K562 (cell line): ENCODE measurements at regions not wholly inside any gene's neighbourhood (a gene's known extent, or its start where the extent isn't known, plus 50 kb on each side); places are given as distances from the start of the nearest gene placed in this dataset.

Experiments
- ATAC-seq: fragments of 200-7000 bp; cut with Tn5 transposase; 3 replicates; pipeline ENCODE4 v1.9.1; 2020; ENCODE audit warnings: moderate library complexity
- BruUV-seq: library from RNA; stranded (reverse); fragments of 400-500 nt; replicated peaks from 2 replicates; lab custom pipeline; 2021; lab: Mats Ljungman, UMichigan
- CTCF ChIA-PET: fragments of 300-600 bp; formaldehyde crosslinking; extraction: SDS; loops from one replicate; lab custom pipeline; 2021; ENCODE audit warnings: low intra/inter-chr PET ratio; lab: Yijun Ruan, JAX
- POLR2A ChIA-PET: fragments of 300-600, 350-650 bp; sonication (Branson Sonifier 250); formaldehyde crosslinking; extraction: SDS; loops from one replicate; lab custom pipeline; 2021; ENCODE audit warnings: antibody characterized with exemption, inconsistent platforms; lab: Yijun Ruan, JAX
- DNase-seq, 4 experiments: peaks; one replicate each; pipeline versions ENCODE4 v3.0.0 to v3.0.0-alpha.2; 2011 to 2018; ENCODE audit warnings: low spot score in 3 of 4, mixed read lengths in 3 of 4; ENCODE audit errors: extremely low read depth in 1 of 4
- FAIRE-seq: peaks from 2 replicates; lab custom pipeline; 2011; peaks lifted over from hg19 to GRCh38; lab: Jason Lieb, UNC
- H2AFZ ChIP-seq: 2 replicates; pipeline ENCODE4 v1.6.0; 2011; ENCODE audit warnings: low read depth, low read length, control low read depth, inconsistent platforms
- H3K27ac ChIP-seq: fragments of 200-600 bp; 3 replicates; pipeline ENCODE4 v1.8.0; 2011; ENCODE audit warnings: low read depth, mild to moderate bottlenecking, control low read depth, inconsistent platforms, low read length, moderate library complexity, mixed read lengths; ENCODE audit errors: extremely low read depth
- H3K27me3 ChIP-seq, 2 experiments: fragments of 300-600 bp in 1 of 2; 2 replicates in 1 of 2; 3 replicates in 1 of 2; pipeline versions ENCODE4 v1.6.0 to v1.8.0; 2011; ENCODE audit warnings: inconsistent platforms in 2 of 2, low read length in 2 of 2, mild to moderate bottlenecking in 1 of 2, mixed read lengths in 1 of 2, moderate library complexity in 1 of 2; ENCODE audit not compliant: control insufficient read depth in 2 of 2, insufficient read depth in 2 of 2
- H3K36me3 ChIP-seq: fragments of 300-600 bp; 3 replicates; pipeline ENCODE4 v1.8.0; 2011; ENCODE audit warnings: mild to moderate bottlenecking, low read length, inconsistent platforms; ENCODE audit not compliant: control insufficient read depth, insufficient read depth
- H3K4me1 ChIP-seq, 2 experiments: fragments of 200-600 bp in 1 of 2; replicated peaks in 1 of 2; 2 replicates in 1 of 2; 3 replicates in 1 of 2; pipeline versions ENCODE4 v1.5.1 to v1.8.0; 2011; ENCODE audit warnings: inconsistent platforms in 2 of 2, low read length in 2 of 2, mild to moderate bottlenecking in 1 of 2, mixed read lengths in 1 of 2, moderate library complexity in 1 of 2; ENCODE audit not compliant: control insufficient read depth in 2 of 2, insufficient read depth in 2 of 2
- H3K4me2 ChIP-seq: 2 replicates; pipeline ENCODE4 v1.6.1; 2011; ENCODE audit warnings: low read length, control low read depth, inconsistent platforms, mixed read lengths; ENCODE audit not compliant: insufficient read depth
- H3K4me3 ChIP-seq: fragments of 200-600 bp; sonication (generic), shearing (Covaris generic); 2 replicates; pipeline ENCODE4 v1.5.1; 2016; ENCODE audit warnings: control low read depth, inconsistent platforms
- H3K79me2 ChIP-seq: fragments of 200-600 bp; 3 replicates; pipeline ENCODE4 v1.8.0; 2011; ENCODE audit warnings: low read length, inconsistent platforms; ENCODE audit not compliant: control insufficient read depth, insufficient read depth
- H3K9ac ChIP-seq, 2 experiments: 2 replicates each; pipeline versions ENCODE4 v1.6.0 to v1.6.1; 2011; ENCODE audit warnings: low read depth in 2 of 2, low read length in 2 of 2, control low read depth in 1 of 2, inconsistent platforms in 1 of 2, mild to moderate bottlenecking in 1 of 2, mixed read lengths in 1 of 2; ENCODE audit not compliant: insufficient read depth in 1 of 2
- H3K9me1 ChIP-seq: one replicate; pipeline ENCODE4 v1.6.0; 2011; ENCODE audit warnings: inconsistent platforms, mild to moderate bottlenecking, low read length, moderate library complexity; ENCODE audit not compliant: control insufficient read depth, insufficient read depth
- H3K9me3 ChIP-seq: replicated peaks from 2 replicates; pipeline ENCODE4 v1.5.1; 2011; ENCODE audit warnings: low read depth, low read length, inconsistent platforms; ENCODE audit not compliant: control insufficient read depth, insufficient read depth
- H4K20me1 ChIP-seq: replicated peaks from 2 replicates; pipeline ENCODE4 v1.6.1; 2011; ENCODE audit warnings: low read length, inconsistent platforms, mixed read lengths; ENCODE audit not compliant: control insufficient read depth, insufficient read depth
- BACH1 ChIP-seq: fragments of 200-800 bp; sonication (Bioruptor generic); IDR thresholded peaks from 2 replicates; pipeline ENCODE4 v1.6.1; 2016; ENCODE audit warnings: missing genetic modification characterization, missing compliant biosample characterization
- EP400 ChIP-seq: fragments of 450-650 bp; IDR thresholded peaks from 2 replicates; pipeline ENCODE4 v1.6.1; 2017; ENCODE audit warnings: antibody characterized with exemption, mild to moderate bottlenecking, moderate library complexity
- ETS2 ChIP-seq: IDR thresholded peaks from 2 replicates; pipeline ENCODE4 v1.6.1; 2016; ENCODE audit warnings: borderline replicate concordance, missing genetic modification characterization, mild to moderate bottlenecking, moderate library complexity, missing compliant biosample characterization; ENCODE audit not compliant: poor library complexity, severe bottlenecking
- FIP1L1 ChIP-seq: fragments of 200-400 bp; formaldehyde crosslinking; IDR thresholded peaks from 2 replicates; pipeline ENCODE4 v1.6.1; 2018; ENCODE audit warnings: mild to moderate bottlenecking, low read depth, low read length; ENCODE audit not compliant: poor library complexity, severe bottlenecking
- HMG20A ChIP-seq: fragments of 450-650 bp; formaldehyde crosslinking; conservative IDR thresholded peaks from 2 replicates; pipeline ENCODE4 v1.4.0; 2020; ENCODE audit warnings: mild to moderate bottlenecking, mixed read lengths
- IRF1 ChIP-seq: sonication (generic); formaldehyde crosslinking; IDR thresholded peaks from 2 replicates; pipeline ENCODE4 v1.8.0; 2022; ENCODE audit warnings: missing genetic modification reagents, mild to moderate bottlenecking, borderline replicate concordance
- MCM5 ChIP-seq: fragments of 450-650 bp; IDR thresholded peaks from 2 replicates; pipeline ENCODE4 v1.6.1; 2016; ENCODE audit warnings: low read depth
- PRPF4 ChIP-seq: fragments of 200-400 bp; formaldehyde crosslinking; IDR thresholded peaks from one replicate; pipeline ENCODE4 v1.6.1; 2017; ENCODE audit warnings: low read length, low read depth, mild to moderate bottlenecking; ENCODE audit not compliant: insufficient read depth, poor library complexity, severe bottlenecking
- ZNF354B ChIP-seq: fragments of 250-450 bp; sonication (Bioruptor Pico); IDR thresholded peaks from 2 replicates; pipeline ENCODE4 v1.4.0; 2020
- ZNF395 ChIP-seq: fragments of 200-800 bp; sonication (Bioruptor generic); IDR thresholded peaks from 2 replicates; pipeline ENCODE4 v1.6.1; 2017; ENCODE audit warnings: missing genetic modification characterization, missing compliant biosample characterization
- ZNF507 ChIP-seq: conservative IDR thresholded peaks from 2 replicates; pipeline ENCODE4 v1.6.1; 2017; ENCODE audit warnings: missing genetic modification characterization, missing compliant biosample characterization
- ZNF76 ChIP-seq: fragments of 250-450 bp; sonication (Bioruptor Pico); IDR thresholded peaks from 2 replicates; pipeline ENCODE4 v1.4.0; 2020; ENCODE audit warnings: mild to moderate bottlenecking, moderate library complexity, borderline replicate concordance
- WGBS: fragments of 100-300 bp; shearing (Covaris generic); methylation state at CpG from one replicate; pipeline ENCODE4 v1.1.6; 2016; ENCODE audit warnings: low coverage, mixed read lengths; ENCODE audit not compliant: insufficient coverage; ENCODE audit errors: missing lambda C conversion rate; 5-methylcytosine and 5-hydroxymethylcytosine counted together
- in situ Hi-C: fragments of 300-500 bp; cut with MboI; formaldehyde crosslinking; loops from 4 replicates; pipeline ENCODE4 v1.15.0; 2018; ENCODE audit warnings: inconsistent platforms, mixed read lengths
- intact Hi-C: fragments of 100-400 bp; cut with micrococcal nuclease; formaldehyde crosslinking; loops from 2 replicates; pipeline ENCODE4 v1.14.2; 2022

GRCh38 chr4:108531461-108531860, 88.9 kb upstream of the RPL34 start (continued):
- no peak for TF ChIP-seq FIP1L1
- no peak for TF ChIP-seq PRPF4
- TF ChIP-seq ETS2: no peak
- TF ChIP-seq ZNF395 (CRISPR knock-in tag): no peak
- TF ChIP-seq MCM5: no peak
- no peak for TF ChIP-seq HMG20A (CRISPR knock-in tag)
- TF ChIP-seq ZNF354B (CRISPR knock-in tag): no peak
- TF ChIP-seq EP400: no peak

- Histone ChIP-seq H3K36me3 (no peaks in the 10 kb centered on the region), H2AFZ (no peak overlapping the region), H3K79me2 (no peaks in the 10 kb centered on the region), H3K4me2 (no peak overlapping the region), H3K4me3 (no peak overlapping the region), H3K9me3 (no peaks in the 10 kb centered on the region), H3K27ac (no peak overlapping the region), H4K20me1 (no peaks in the 10 kb centered on the region; the same call in 1 of the 2 replicates), H3K9me1 (no peaks in the 10 kb centered on the region), H3K27me3 (peaks cover 2 to 9% of the 10 kb centered on the region in 2 experiments; a peak in 3 of 5 replicates), H3K9ac (no peak overlapping the region), H3K4me1 (no peaks in the 10 kb centered on the region)
- POLR2A ChIA-PET: no interaction called here
- CTCF ChIA-PET: no interaction called here
- 7% methylated on average over 7 of the region's 8 CpGs for WGBS
- no peak for DNase-seq
- in situ Hi-C loops (no loop called here), intact Hi-C loops (no loop called here)
- peak; percentile 67 for FAIRE-seq
- BruUV-seq: no TSS peak
- no peak for ATAC-seq
- no peak for TF ChIP-seq ZNF76 (CRISPR knock-in tag)
- no peak for TF ChIP-seq IRF1 (CRISPR knock-in tag)
- no peak for TF ChIP-seq BACH1 (tag)
- TF ChIP-seq ZNF507 (tag): no peak
Observed at GRCh38 chr4:108529984-108530905, 90.1 kb upstream of the RPL34 start.
